ENCODE measurements at regions not wholly inside any gene's neighbourhood (a gene's known extent, or its start where the extent isn't known, plus 50 kb on each side); places are given as distances from the start of the nearest gene placed in this dataset.
"Not testable (repeated sequence)": the region's sequence is repeated elsewhere in the genome, so short reads cannot be mapped to it uniquely, and the experiment has no call there.

GRCh38 chr2:90293806-90294205, 1602.3 kb downstream of the RPIA start:
- not testable (repeated sequence) for H3K9me3 ChIP-seq (replicated peaks)

GRCh38 chr2:90295036-90295750, 1603.7 kb downstream of the RPIA start:
- not testable (repeated sequence) for DNase-seq; H3K27me3 ChIP-seq; H3K9me3 ChIP-seq (replicated peaks)

More at GRCh38 chr2:90293806-90294205, 1602.3 kb downstream of the RPIA start:
- not testable (repeated sequence) for H3K4me1 ChIP-seq, H3K36me3 ChIP-seq, H3K4me3 ChIP-seq, DNase-seq, H3K27me3 ChIP-seq, H3K27ac ChIP-seq

GRCh38 chr2:90296484-90296777, 1605.0 kb downstream of the RPIA start:
- not testable (repeated sequence) for H3K36me3 ChIP-seq; H3K27me3 ChIP-seq; H3K27ac ChIP-seq; H3K4me1 ChIP-seq; H3K4me3 ChIP-seq; DNase-seq; H3K9me3 ChIP-seq (replicated peaks)

More at GRCh38 chr2:90295036-90295750, 1603.7 kb downstream of the RPIA start:
- H3K27ac ChIP-seq, H3K4me3 ChIP-seq, H3K36me3 ChIP-seq, H3K4me1 ChIP-seq: not testable (repeated sequence)

- not testable (repeated sequence) for H3K9me3 ChIP-seq (replicated peaks); DNase-seq; H3K27me3 ChIP-seq; H3K27ac ChIP-seq; H3K4me1 ChIP-seq; H3K4me3 ChIP-seq; H3K36me3 ChIP-seq
Observed at GRCh38 chr2:90297701-90298100, 1606.2 kb downstream of the RPIA start.

GRCh38 chr2:90298126-90298755, 1606.8 kb downstream of the RPIA start:
- not testable (repeated sequence) for H3K27me3 ChIP-seq; DNase-seq; H3K9me3 ChIP-seq (replicated peaks); H3K36me3 ChIP-seq; H3K4me1 ChIP-seq; H3K4me3 ChIP-seq; H3K27ac ChIP-seq

- not testable (repeated sequence) for H3K4me3 ChIP-seq; H3K27ac ChIP-seq; DNase-seq; H3K36me3 ChIP-seq; H3K27me3 ChIP-seq; H3K9me3 ChIP-seq (replicated peaks); H3K4me1 ChIP-seq
Observed at GRCh38 chr2:90298983-90299382, 1607.5 kb downstream of the RPIA start.

GRCh38 chr2:90322982-90323381, 1631.5 kb downstream of the RPIA start:
- not testable (repeated sequence) for H3K36me3 ChIP-seq; H3K4me1 ChIP-seq; H3K9me3 ChIP-seq (replicated peaks); H3K27ac ChIP-seq; H3K4me3 ChIP-seq; H3K27me3 ChIP-seq; DNase-seq

GRCh38 chr2:90323612-90324558, 1632.4 kb downstream of the RPIA start:
- H3K4me3 ChIP-seq; H3K27ac ChIP-seq; H3K27me3 ChIP-seq; H3K4me1 ChIP-seq; H3K36me3 ChIP-seq; H3K9me3 ChIP-seq (replicated peaks): not testable (repeated sequence)
- peak in 1 of 2 experiments; percentile 10 for DNase-seq

- not testable (repeated sequence) for H3K27me3 ChIP-seq; DNase-seq; H3K9me3 ChIP-seq (replicated peaks); H3K4me3 ChIP-seq; H3K36me3 ChIP-seq; H3K27ac ChIP-seq; H3K4me1 ChIP-seq
Observed at GRCh38 chr2:90324672-90325071, 1633.2 kb downstream of the RPIA start.

- H3K27ac ChIP-seq; H3K9me3 ChIP-seq (replicated peaks); H3K27me3 ChIP-seq; H3K4me3 ChIP-seq; DNase-seq; H3K36me3 ChIP-seq; H3K4me1 ChIP-seq: not testable (repeated sequence)
Observed at GRCh38 chr2:90325796-90326353, 1634.4 kb downstream of the RPIA start.

GRCh38 chr2:90355546-90355945, 1664.1 kb downstream of the RPIA start:
- H3K4me1 ChIP-seq; DNase-seq; H3K27me3 ChIP-seq; H3K36me3 ChIP-seq; H3K4me3 ChIP-seq; H3K9me3 ChIP-seq (replicated peaks); H3K27ac ChIP-seq: not testable (repeated sequence)

GRCh38 chr2:90359344-90359743, 1667.9 kb downstream of the RPIA start:
- not testable (repeated sequence) for DNase-seq; H3K36me3 ChIP-seq; H3K27me3 ChIP-seq; H3K27ac ChIP-seq; H3K9me3 ChIP-seq (replicated peaks); H3K4me1 ChIP-seq; H3K4me3 ChIP-seq

GRCh38 chr2:90359887-90360730, 1668.6 kb downstream of the RPIA start:
- not testable (repeated sequence) for H3K27me3 ChIP-seq; H3K9me3 ChIP-seq (replicated peaks); H3K36me3 ChIP-seq; H3K4me3 ChIP-seq; H3K4me1 ChIP-seq; H3K27ac ChIP-seq; DNase-seq

GRCh38 chr2:90360731-90361035, 1669.2 kb downstream of the RPIA start:
- not testable (repeated sequence) for H3K36me3 ChIP-seq; H3K4me3 ChIP-seq; DNase-seq; H3K4me1 ChIP-seq; H3K27ac ChIP-seq; H3K9me3 ChIP-seq (replicated peaks); H3K27me3 ChIP-seq

All from SJCRH30 (cell line).